HepG2 (cell line): ENCODE measurements at regions not wholly inside any gene's neighbourhood (a gene's known extent, or its start where the extent isn't known, plus 50 kb on each side); places are given as distances from the start of the nearest gene placed in this dataset.

Experiments
- ATAC-seq: fragments of 200-7000 bp; cut with Tn5 transposase; 3 replicates; pipeline ENCODE4 v1.9.1; 2020; ENCODE audit warnings: mild to moderate bottlenecking, moderate library complexity
- BruUV-seq: library from RNA; stranded (reverse); fragments of 400-500 nt; replicated peaks from 2 replicates; lab custom pipeline; 2021; lab: Mats Ljungman, UMichigan
- CTCF ChIA-PET: fragments of 300-600 bp; formaldehyde crosslinking; extraction: SDS; loops from one replicate; lab custom pipeline; 2021; ENCODE audit warnings: low total read pairs, inconsistent platforms, low intra/inter-chr PET ratio; lab: Yijun Ruan, JAX
- POLR2A ChIA-PET: fragments of 350-600 bp; sonication (Branson Sonifier 250); formaldehyde crosslinking; loops from one replicate; lab custom pipeline; 2020; ENCODE audit warnings: antibody characterized with exemption, inconsistent platforms; lab: Yijun Ruan, JAX
- DNase-seq: peaks from one replicate; pipeline ENCODE4 v3.0.0-alpha.2; 2015; ENCODE audit warnings: low spot score
- FAIRE-seq: peaks from 3 replicates; lab custom pipeline; 2011; peaks lifted over from hg19 to GRCh38; lab: Jason Lieb, UNC
- H2AFZ ChIP-seq: one replicate; pipeline ENCODE4 v1.6.1; 2011; ENCODE audit warnings: low read length, inconsistent platforms
- H3K27ac ChIP-seq: fragments of 300-600 bp; 3 replicates; pipeline ENCODE4 v1.8.0; 2011; ENCODE audit warnings: mixed run types, mild to moderate bottlenecking, mixed read lengths, low read length, inconsistent platforms; ENCODE audit not compliant: insufficient read depth; ENCODE audit errors: extremely low read length
- H3K27me3 ChIP-seq, 2 experiments: fragments of 200-600 bp in 1 of 2; 2 replicates in 1 of 2; 3 replicates in 1 of 2; pipeline versions ENCODE4 v1.6.0 to v1.8.0; 2011; ENCODE audit warnings: low read length in 2 of 2, mild to moderate bottlenecking in 2 of 2, moderate library complexity in 2 of 2, inconsistent platforms in 1 of 2; ENCODE audit not compliant: insufficient read depth in 2 of 2, control insufficient read depth in 1 of 2
- H3K36me3 ChIP-seq, 2 experiments: fragments of 200-600 bp in 1 of 2; replicated peaks in 1 of 2; 2 replicates in 1 of 2; 3 replicates in 1 of 2; pipeline versions ENCODE4 v1.5.1 to v1.8.0; 2011; ENCODE audit warnings: low read length in 2 of 2, inconsistent platforms in 1 of 2; ENCODE audit not compliant: insufficient read depth in 2 of 2, control insufficient read depth in 1 of 2
- H3K4me1 ChIP-seq: 2 replicates; pipeline ENCODE4 v1.5.1; 2012; ENCODE audit warnings: low read length, inconsistent platforms; ENCODE audit not compliant: insufficient read depth
- H3K4me2 ChIP-seq: 2 replicates; pipeline ENCODE4 v1.6.0; 2011; ENCODE audit warnings: low read depth, low read length, inconsistent platforms
- H3K4me3 ChIP-seq, 3 experiments: fragments of 200-600 bp in 1 of 3; sonication (generic), shearing (Covaris generic) in 1 of 3; replicated peaks in 1 of 3; 2 replicates each; pipeline ENCODE4 v1.5.1; 2011 to 2016; ENCODE audit warnings: low read length in 3 of 3, inconsistent platforms in 2 of 3, low read depth in 2 of 3, mild to moderate bottlenecking in 2 of 3, control low read depth in 1 of 3, mixed read lengths in 1 of 3; ENCODE audit not compliant: insufficient read depth in 1 of 3
- H3K79me2 ChIP-seq: one replicate; pipeline ENCODE4 v1.6.1; 2011; ENCODE audit warnings: low read length, inconsistent platforms; ENCODE audit not compliant: insufficient read depth
- H3K9ac ChIP-seq: 2 replicates; pipeline ENCODE4 v1.6.0; 2011; ENCODE audit warnings: mild to moderate bottlenecking, low read depth, low read length, inconsistent platforms; ENCODE audit not compliant: insufficient read depth
- H3K9me3 ChIP-seq: 2 replicates; pipeline ENCODE4 v1.5.1; 2012; ENCODE audit warnings: mild to moderate bottlenecking, low read length
- H4K20me1 ChIP-seq: 2 replicates; pipeline ENCODE4 v1.6.0; 2011; ENCODE audit warnings: inconsistent platforms, mild to moderate bottlenecking, low read length, moderate library complexity; ENCODE audit not compliant: insufficient read depth
- JUNB ChIP-seq: sonication (generic); formaldehyde crosslinking; IDR thresholded peaks from 2 replicates; pipeline ENCODE4 v1.8.0; 2022; ENCODE audit warnings: missing genetic modification reagents, mild to moderate bottlenecking, borderline replicate concordance
- NR2F6 ChIP-seq, 2 experiments: IDR thresholded peaks; 2 replicates each; pipeline ENCODE4 v1.6.1; 2016; ENCODE audit warnings: antibody characterized with exemption in 1 of 2, mild to moderate bottlenecking in 1 of 2
- SOX5 ChIP-seq: IDR thresholded peaks from 2 replicates; pipeline ENCODE4 v1.6.1; 2016; ENCODE audit warnings: borderline replicate concordance
- SOX6 ChIP-seq, 2 experiments: fragments of 450-650 bp in 1 of 2; sonication (generic) in 1 of 2; formaldehyde crosslinking in 1 of 2; IDR thresholded peaks; 2 replicates each; pipeline versions ENCODE4 v1.4.0 to v1.6.1; 2017 to 2020; ENCODE audit warnings: antibody characterized with exemption in 1 of 2, mild to moderate bottlenecking in 1 of 2, missing genetic modification reagents in 1 of 2
- TIGD3 ChIP-seq: sonication (generic); formaldehyde crosslinking; IDR thresholded peaks from 2 replicates; pipeline ENCODE4 v1.5.1; 2020; ENCODE audit warnings: mild to moderate bottlenecking, missing genetic modification reagents, borderline replicate concordance
- ZNF20 ChIP-seq: sonication (generic); formaldehyde crosslinking; IDR thresholded peaks from 2 replicates; pipeline ENCODE4 v1.4.0; 2020; ENCODE audit warnings: mild to moderate bottlenecking, moderate library complexity, missing genetic modification reagents
- ZNF572 ChIP-seq: sonication (generic); formaldehyde crosslinking; IDR thresholded peaks from 2 replicates; pipeline ENCODE4 v1.5.1; 2020; ENCODE audit warnings: mild to moderate bottlenecking, missing genetic modification reagents
- ZSCAN29 ChIP-seq: sonication (generic); formaldehyde crosslinking; conservative IDR thresholded peaks from 2 replicates; pipeline ENCODE4 v1.4.0; 2020; ENCODE audit warnings: mild to moderate bottlenecking, missing genetic modification reagents
- WGBS: methylation state at CpG from one replicate; pipeline ENCODE4 v1.1.6; 2017; ENCODE audit warnings: low lambda C conversion rate; 5-methylcytosine and 5-hydroxymethylcytosine counted together
- in situ Hi-C: cut with HindIII; loops from 2 replicates; pipeline ENCODE4 v1.10.0; 2017; ENCODE audit warnings: low pct_unique_long_range_greater_than_20kb; ENCODE audit not compliant: extremely low pct_ligation_motif_present
- intact Hi-C: fragments of 100-400 bp; cut with micrococcal nuclease; formaldehyde crosslinking; loops from one replicate; pipeline ENCODE4 v1.10.0; 2022; ENCODE audit not compliant: unreplicated experiment
- TF ChIP-seq, protein P1 (sequence below): sonication (generic); formaldehyde crosslinking; IDR thresholded peaks from 2 replicates; pipeline ENCODE4 v1.5.0; 2020; ENCODE audit warnings: missing genetic modification reagents
- TF ChIP-seq, protein P2 (sequence below): sonication (generic); formaldehyde crosslinking; IDR thresholded peaks from 2 replicates; pipeline ENCODE4 v1.4.0; 2020; ENCODE audit warnings: missing genetic modification reagents

GRCh38 chr2:17306219-17306618 is 212.0 kb downstream of the RAD51AP2 start (continued):
- TF ChIP-seq TIGD3 (CRISPR knock-in tag) (no peak), ZNF572 (CRISPR knock-in tag) (no peak), SOX5 (CRISPR knock-in tag) (peak; percentile 34; the same call in 1 of the 2 replicates), NR2F6 (IDR thresholded peaks at IDR 0.05) (peak; percentile 48; the same call in 1 of the 2 replicates), NR2F6 (CRISPR knock-in tag; IDR thresholded peaks at IDR 0.05) (peak; percentile 35; the same call in 1 of the 2 replicates), ZSCAN29 (CRISPR knock-in tag) (no peak), ZNF20 (CRISPR knock-in tag) (no peak), SOX6 (IDR thresholded peaks at IDR 0.05) (no peak), SOX6 (CRISPR knock-in tag; IDR thresholded peaks at IDR 0.05) (peak; percentile 50)
- TF ChIP-seq, protein P1, sequence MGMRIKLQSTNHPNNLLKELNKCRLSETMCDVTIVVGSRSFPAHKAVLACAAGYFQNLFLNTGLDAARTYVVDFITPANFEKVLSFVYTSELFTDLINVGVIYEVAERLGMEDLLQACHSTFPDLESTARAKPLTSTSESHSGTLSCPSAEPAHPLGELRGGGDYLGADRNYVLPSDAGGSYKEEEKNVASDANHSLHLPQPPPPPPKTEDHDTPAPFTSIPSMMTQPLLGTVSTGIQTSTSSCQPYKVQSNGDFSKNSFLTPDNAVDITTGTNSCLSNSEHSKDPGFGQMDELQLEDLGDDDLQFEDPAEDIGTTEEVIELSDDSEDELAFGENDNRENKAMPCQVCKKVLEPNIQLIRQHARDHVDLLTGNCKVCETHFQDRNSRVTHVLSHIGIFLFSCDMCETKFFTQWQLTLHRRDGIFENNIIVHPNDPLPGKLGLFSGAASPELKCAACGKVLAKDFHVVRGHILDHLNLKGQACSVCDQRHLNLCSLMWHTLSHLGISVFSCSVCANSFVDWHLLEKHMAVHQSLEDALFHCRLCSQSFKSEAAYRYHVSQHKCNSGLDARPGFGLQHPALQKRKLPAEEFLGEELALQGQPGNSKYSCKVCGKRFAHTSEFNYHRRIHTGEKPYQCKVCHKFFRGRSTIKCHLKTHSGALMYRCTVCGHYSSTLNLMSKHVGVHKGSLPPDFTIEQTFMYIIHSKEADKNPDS: no peak

DNA sequence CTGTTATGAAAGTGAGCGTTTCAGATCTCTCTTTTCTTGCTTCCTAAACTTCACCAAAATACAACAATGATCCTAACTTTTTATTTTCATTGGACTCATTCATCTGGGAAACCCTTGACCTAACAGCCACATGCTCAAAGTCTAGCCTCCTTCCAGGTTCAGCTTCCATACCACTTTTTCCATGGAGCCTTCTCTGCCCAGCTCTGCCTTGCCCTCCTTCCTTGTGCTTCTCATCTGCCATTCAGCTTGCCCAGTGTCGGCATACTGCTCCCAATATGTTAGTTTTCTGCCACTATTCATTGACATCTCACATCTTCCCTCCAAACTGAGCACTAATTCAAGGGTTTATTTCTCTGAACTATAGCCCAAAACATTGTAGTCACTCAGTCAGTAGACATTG is 214.7 kb downstream of the RAD51AP2 start:
- no peak for TF ChIP-seq JUNB (CRISPR knock-in tag)
- TF ChIP-seq, protein P2, sequence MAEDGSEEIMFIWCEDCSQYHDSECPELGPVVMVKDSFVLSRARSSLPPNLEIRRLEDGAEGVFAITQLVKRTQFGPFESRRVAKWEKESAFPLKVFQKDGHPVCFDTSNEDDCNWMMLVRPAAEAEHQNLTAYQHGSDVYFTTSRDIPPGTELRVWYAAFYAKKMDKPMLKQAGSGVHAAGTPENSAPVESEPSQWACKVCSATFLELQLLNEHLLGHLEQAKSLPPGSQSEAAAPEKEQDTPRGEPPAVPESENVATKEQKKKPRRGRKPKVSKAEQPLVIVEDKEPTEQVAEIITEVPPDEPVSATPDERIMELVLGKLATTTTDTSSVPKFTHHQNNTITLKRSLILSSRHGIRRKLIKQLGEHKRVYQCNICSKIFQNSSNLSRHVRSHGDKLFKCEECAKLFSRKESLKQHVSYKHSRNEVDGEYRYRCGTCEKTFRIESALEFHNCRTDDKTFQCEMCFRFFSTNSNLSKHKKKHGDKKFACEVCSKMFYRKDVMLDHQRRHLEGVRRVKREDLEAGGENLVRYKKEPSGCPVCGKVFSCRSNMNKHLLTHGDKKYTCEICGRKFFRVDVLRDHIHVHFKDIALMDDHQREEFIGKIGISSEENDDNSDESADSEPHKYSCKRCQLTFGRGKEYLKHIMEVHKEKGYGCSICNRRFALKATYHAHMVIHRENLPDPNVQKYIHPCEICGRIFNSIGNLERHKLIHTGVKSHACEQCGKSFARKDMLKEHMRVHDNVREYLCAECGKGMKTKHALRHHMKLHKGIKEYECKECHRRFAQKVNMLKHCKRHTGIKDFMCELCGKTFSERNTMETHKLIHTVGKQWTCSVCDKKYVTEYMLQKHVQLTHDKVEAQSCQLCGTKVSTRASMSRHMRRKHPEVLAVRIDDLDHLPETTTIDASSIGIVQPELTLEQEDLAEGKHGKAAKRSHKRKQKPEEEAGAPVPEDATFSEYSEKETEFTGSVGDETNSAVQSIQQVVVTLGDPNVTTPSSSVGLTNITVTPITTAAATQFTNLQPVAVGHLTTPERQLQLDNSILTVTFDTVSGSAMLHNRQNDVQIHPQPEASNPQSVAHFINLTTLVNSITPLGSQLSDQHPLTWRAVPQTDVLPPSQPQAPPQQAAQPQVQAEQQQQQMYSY (CRISPR knock-in tag): peak; percentile 92
- no peaks in the 10 kb centered on the region for H3K79me2 ChIP-seq
- peaks cover 37% of the 10 kb centered on the region for H3K4me1 ChIP-seq
- H3K4me2 ChIP-seq: no peak overlapping the region
- no peaks in the 10 kb centered on the region for H3K9me3 ChIP-seq
- FAIRE-seq (no peak), DNase-seq (no peak), ATAC-seq (no peak)
- no peak overlapping the region for H2AFZ ChIP-seq
- intact Hi-C loops: no loop called here
- H3K4me3 ChIP-seq: no peak overlapping the region
- in situ Hi-C loops: loop anchor here (25.0 kb wide), 1 partner anchor 359 kb away; no protein-coding TSS in a partner anchor
- ChIA-PET CTCF (no interaction called here), POLR2A (no interaction called here)
- H4K20me1 ChIP-seq: no peaks in the 10 kb centered on the region
- H3K36me3 ChIP-seq: no peaks in the 10 kb centered on the region
- no peak overlapping the region for H3K9ac ChIP-seq
- no peaks in the 10 kb centered on the region; a peak in 1 of 5 replicates for H3K27me3 ChIP-seq
- BruUV-seq: no TSS peak
- WGBS: 31% methylated on average over 2 of the region's 2 CpGs
- no peak overlapping the region for H3K27ac ChIP-seq
